ENCODE measurements at regions not wholly inside any gene's neighbourhood (a gene's known extent, or its start where the extent isn't known, plus 50 kb on each side); places are given as distances from the start of the nearest gene placed in this dataset.

GRCh38 chr9:1284727-1285126 lies 234.6 kb downstream of the DMRT2 start:
- Histone ChIP-seq H3K36me3 (ENCODE audit: control insufficient read depth, insufficient read depth, low read length) (no peaks in the 10 kb centered on the region), H3K4me3 (ENCODE audit: extremely low read depth, insufficient read depth, low read length, poor library complexity, severe bottlenecking) (no peak overlapping the region), H3K9me3 (ENCODE audit: control insufficient read depth, low read length) (no peaks in the 10 kb centered on the region), H3K27ac (ENCODE audit: low read depth, low read length, severe bottlenecking) (no peak overlapping the region), H3K4me1 (ENCODE audit: control insufficient read depth, insufficient read depth, low read length, poor library complexity, severe bottlenecking) (no peaks in the 10 kb centered on the region)
- 75% methylated on average over 1 of the region's 2 CpGs; no CpG with 5 or more reads in 1 of the 2 experiments for WGBS, 2 experiments (ENCODE audit: insufficient coverage in 2 of 2)

DNA sequence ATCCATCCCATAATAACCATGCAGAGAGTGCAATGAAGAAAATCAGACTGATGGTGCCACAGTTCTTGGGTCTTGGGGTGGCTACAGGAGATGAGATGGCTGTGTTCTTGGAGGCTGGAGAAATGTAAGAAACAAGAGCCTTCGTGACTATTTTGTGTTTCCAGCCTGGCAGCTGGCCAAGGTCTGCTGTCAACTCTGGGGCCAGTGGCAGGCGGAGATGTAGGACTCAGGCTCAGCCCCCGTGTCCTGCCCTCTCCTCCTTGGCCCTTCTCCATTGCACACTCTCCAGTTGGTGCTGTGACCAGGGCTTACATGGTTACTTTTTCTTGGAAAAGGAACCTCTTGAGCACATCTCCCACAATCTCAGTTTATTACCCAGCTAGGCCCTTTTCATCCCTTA lies 235.4 kb downstream of the DMRT2 start:
- WGBS, 2 experiments (ENCODE audit: insufficient coverage in 2 of 2): 83 to 92% methylated on average over 3 of the region's 3 CpGs
- no peaks in the 10 kb centered on the region for H3K9me3 ChIP-seq (ENCODE audit: control insufficient read depth, low read length)
- H3K4me3 ChIP-seq (ENCODE audit: extremely low read depth, insufficient read depth, low read length, poor library complexity, severe bottlenecking): no peak overlapping the region
- H3K27ac ChIP-seq (ENCODE audit: low read depth, low read length, severe bottlenecking): no peak overlapping the region
- H3K36me3 ChIP-seq (ENCODE audit: control insufficient read depth, insufficient read depth, low read length): no peaks in the 10 kb centered on the region
- H3K4me1 ChIP-seq (ENCODE audit: control insufficient read depth, insufficient read depth, low read length, poor library complexity, severe bottlenecking): no peaks in the 10 kb centered on the region

DNA sequence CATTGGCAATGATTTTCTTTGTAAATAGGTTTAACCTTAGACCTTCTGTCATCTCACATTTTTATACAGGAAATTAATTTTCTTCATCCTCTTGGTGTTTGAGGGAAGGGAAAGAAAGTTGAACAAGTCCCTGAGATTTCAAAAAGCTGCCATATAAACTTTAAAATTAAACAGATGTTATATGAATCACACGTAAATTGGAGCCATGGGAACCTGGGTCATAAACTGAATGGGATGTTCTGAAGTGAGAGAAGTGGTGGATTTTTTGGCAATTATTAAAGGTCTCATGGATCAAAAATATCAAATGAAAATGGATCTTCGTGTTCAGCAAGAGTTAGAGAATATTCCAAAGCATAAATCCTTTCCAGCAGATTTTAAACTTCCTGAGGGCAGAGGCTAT lies 242.2 kb downstream of the DMRT2 start:
- Histone ChIP-seq H3K4me3 (ENCODE audit: extremely low read depth, insufficient read depth, low read length, poor library complexity, severe bottlenecking) (no peak overlapping the region), H3K36me3 (ENCODE audit: control insufficient read depth, insufficient read depth, low read length) (no peaks in the 10 kb centered on the region), H3K4me1 (ENCODE audit: control insufficient read depth, insufficient read depth, low read length, poor library complexity, severe bottlenecking) (no peaks in the 10 kb centered on the region), H3K27ac (ENCODE audit: low read depth, low read length, severe bottlenecking) (no peak overlapping the region), H3K9me3 (ENCODE audit: control insufficient read depth, low read length) (no peaks in the 10 kb centered on the region)
- 83 to 100% methylated on average over 1 of the region's 2 CpGs for WGBS, 2 experiments (ENCODE audit: insufficient coverage in 2 of 2)

GRCh38 chr9:1294641-1295258 lies 244.6 kb downstream of the DMRT2 start:
- 94 to 100% methylated on average over 1 to 3 of the region's 3 CpGs for WGBS, 2 experiments (ENCODE audit: insufficient coverage in 2 of 2)
- Histone ChIP-seq H3K36me3 (ENCODE audit: control insufficient read depth, insufficient read depth, low read length) (no peaks in the 10 kb centered on the region), H3K4me3 (ENCODE audit: extremely low read depth, insufficient read depth, low read length, poor library complexity, severe bottlenecking) (no peak overlapping the region), H3K9me3 (ENCODE audit: control insufficient read depth, low read length) (no peaks in the 10 kb centered on the region), H3K4me1 (ENCODE audit: control insufficient read depth, insufficient read depth, low read length, poor library complexity, severe bottlenecking) (no peaks in the 10 kb centered on the region), H3K27ac (ENCODE audit: low read depth, low read length, severe bottlenecking) (no peak overlapping the region)

DNA sequence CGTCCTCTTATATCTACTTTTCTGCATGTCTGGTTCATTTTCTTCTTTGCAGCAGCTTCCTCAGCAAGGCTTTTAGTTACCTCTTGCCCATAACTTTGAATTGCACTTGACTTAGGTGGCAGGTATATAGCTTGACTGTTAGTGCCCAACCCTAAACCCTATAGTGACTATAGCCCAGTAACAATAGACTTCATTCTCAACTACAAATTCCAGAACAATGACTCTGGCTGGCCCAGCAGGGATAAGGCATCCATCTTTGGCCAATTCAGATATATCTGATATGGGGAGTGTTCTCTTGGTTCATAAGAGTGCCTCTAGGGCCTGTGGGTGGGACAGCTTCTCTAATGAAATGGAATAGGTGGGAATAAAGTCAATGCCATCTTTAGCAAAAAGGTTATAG lies 246.2 kb downstream of the DMRT2 start:
- Histone ChIP-seq H3K4me1 (ENCODE audit: control insufficient read depth, insufficient read depth, low read length, poor library complexity, severe bottlenecking) (no peaks in the 10 kb centered on the region), H3K27ac (ENCODE audit: low read depth, low read length, severe bottlenecking) (no peak overlapping the region), H3K4me3 (ENCODE audit: extremely low read depth, insufficient read depth, low read length, poor library complexity, severe bottlenecking) (no peak overlapping the region), H3K9me3 (ENCODE audit: control insufficient read depth, low read length) (no peaks in the 10 kb centered on the region), H3K36me3 (ENCODE audit: control insufficient read depth, insufficient read depth, low read length) (no peaks in the 10 kb centered on the region)
- WGBS, 2 experiments (ENCODE audit: insufficient coverage in 2 of 2): 80% methylated on average over 1 of the region's 1 CpG; no CpG with 5 or more reads in 1 of the 2 experiments

DNA sequence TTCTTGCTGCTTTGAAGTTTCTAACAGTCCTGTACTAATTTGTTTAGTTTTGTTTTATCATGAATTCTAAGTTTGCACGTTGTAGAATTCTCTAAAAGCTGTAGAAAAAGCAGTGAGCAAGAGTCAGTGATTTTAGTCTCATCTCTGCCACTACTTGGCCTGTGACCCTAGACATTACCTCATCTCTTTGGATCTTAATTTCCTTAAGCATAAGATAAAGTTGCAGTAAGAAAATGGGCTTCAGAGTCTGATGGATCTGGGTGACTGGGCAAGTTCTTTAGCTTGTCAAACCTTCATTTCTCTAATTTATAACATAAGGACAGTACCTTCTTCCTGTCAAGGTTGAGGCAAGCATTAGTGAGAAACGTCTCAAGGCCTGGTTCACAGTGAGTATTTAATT lies 247.9 kb downstream of the DMRT2 start:
- no peak overlapping the region for H3K27ac ChIP-seq (ENCODE audit: low read depth, low read length, severe bottlenecking)
- WGBS, 2 experiments (ENCODE audit: insufficient coverage in 2 of 2): 58% methylated on average over 1 of the region's 2 CpGs; no CpG with 5 or more reads in 1 of the 2 experiments
- no peaks in the 10 kb centered on the region for H3K4me1 ChIP-seq (ENCODE audit: control insufficient read depth, insufficient read depth, low read length, poor library complexity, severe bottlenecking)
- no peaks in the 10 kb centered on the region for H3K36me3 ChIP-seq (ENCODE audit: control insufficient read depth, insufficient read depth, low read length)
- no peak overlapping the region for H3K4me3 ChIP-seq (ENCODE audit: extremely low read depth, insufficient read depth, low read length, poor library complexity, severe bottlenecking)
- H3K9me3 ChIP-seq (ENCODE audit: control insufficient read depth, low read length): no peaks in the 10 kb centered on the region

DNA sequence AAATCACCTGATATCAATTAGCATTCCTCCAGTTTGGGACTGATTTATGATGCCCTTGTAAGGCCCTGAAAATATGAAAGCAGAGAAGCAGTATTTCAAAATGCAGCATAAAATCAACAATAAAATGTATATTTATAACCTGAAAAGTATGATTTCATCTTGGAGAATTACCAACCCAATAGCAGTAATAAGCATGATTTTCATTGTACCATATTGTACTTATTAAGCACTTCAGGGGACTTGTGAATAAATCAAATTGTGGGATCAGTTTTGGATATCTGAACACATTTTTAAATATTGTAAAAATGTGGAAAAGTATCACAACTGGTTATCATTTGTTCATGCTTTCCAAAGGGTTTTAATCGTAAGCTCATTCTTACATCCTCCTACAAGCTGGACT lies 250.8 kb downstream of the DMRT2 start:
- Histone ChIP-seq H3K27ac (ENCODE audit: low read depth, low read length, severe bottlenecking) (no peak overlapping the region), H3K4me3 (ENCODE audit: extremely low read depth, insufficient read depth, low read length, poor library complexity, severe bottlenecking) (no peak overlapping the region), H3K4me1 (ENCODE audit: control insufficient read depth, insufficient read depth, low read length, poor library complexity, severe bottlenecking) (no peaks in the 10 kb centered on the region), H3K9me3 (ENCODE audit: control insufficient read depth, low read length) (no peaks in the 10 kb centered on the region), H3K36me3 (ENCODE audit: control insufficient read depth, insufficient read depth, low read length) (no peaks in the 10 kb centered on the region)
- WGBS, 2 experiments (ENCODE audit: insufficient coverage in 2 of 2): no CpG with 5 or more reads among the region's 1 CpG

GRCh38 chr9:1303932-1304331 lies 253.8 kb downstream of the DMRT2 start:
- no peak overlapping the region for H3K4me3 ChIP-seq (ENCODE audit: extremely low read depth, insufficient read depth, low read length, poor library complexity, severe bottlenecking)
- no peaks in the 10 kb centered on the region for H3K4me1 ChIP-seq (ENCODE audit: control insufficient read depth, insufficient read depth, low read length, poor library complexity, severe bottlenecking)
- H3K9me3 ChIP-seq (ENCODE audit: control insufficient read depth, low read length): no peaks in the 10 kb centered on the region
- no peaks in the 10 kb centered on the region for H3K36me3 ChIP-seq (ENCODE audit: control insufficient read depth, insufficient read depth, low read length)
- no peak overlapping the region for H3K27ac ChIP-seq (ENCODE audit: low read depth, low read length, severe bottlenecking)
- 93% methylated on average over 2 of the region's 3 CpGs for WGBS, 2 experiments (ENCODE audit: insufficient coverage in 2 of 2)

GRCh38 chr9:1311462-1312042 lies 261.4 kb downstream of the DMRT2 start:
- Histone ChIP-seq H3K4me1 (ENCODE audit: control insufficient read depth, insufficient read depth, low read length, poor library complexity, severe bottlenecking) (no peaks in the 10 kb centered on the region), H3K27ac (ENCODE audit: low read depth, low read length, severe bottlenecking) (no peak overlapping the region)
- 75 to 100% methylated on average over 1 to 2 of the region's 2 CpGs for WGBS, 2 experiments (ENCODE audit: insufficient coverage in 2 of 2)

DNA sequence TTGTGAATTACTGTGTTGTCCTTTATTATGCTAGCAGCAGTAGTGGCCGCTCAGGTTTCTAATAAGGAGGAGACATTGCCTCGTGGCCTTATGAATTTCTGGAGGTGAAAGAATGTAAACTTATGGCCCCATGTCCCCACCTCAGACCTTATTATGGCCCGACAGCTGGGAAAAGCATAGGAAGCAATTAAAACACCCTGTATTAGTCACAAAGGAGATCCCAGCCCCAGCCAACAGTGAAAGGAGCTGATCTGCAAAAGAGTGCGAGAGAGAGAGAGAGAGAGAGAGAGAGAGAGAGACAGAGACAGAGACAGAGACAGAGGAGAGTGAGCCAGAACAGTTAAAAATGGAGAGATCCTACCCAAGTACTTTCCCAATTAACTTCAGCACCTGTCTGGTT lies 269.3 kb downstream of the DMRT2 start:
- H3K4me1 ChIP-seq (ENCODE audit: control insufficient read depth, insufficient read depth, low read length, poor library complexity, severe bottlenecking): no peaks in the 10 kb centered on the region
- 83 to 100% methylated on average over 1 of the region's 4 CpGs for WGBS, 2 experiments (ENCODE audit: insufficient coverage in 2 of 2)
- H3K4me3 ChIP-seq (ENCODE audit: extremely low read depth, insufficient read depth, low read length, poor library complexity, severe bottlenecking): no peak overlapping the region
- H3K36me3 ChIP-seq (ENCODE audit: control insufficient read depth, insufficient read depth, low read length): no peaks in the 10 kb centered on the region
- H3K27ac ChIP-seq (ENCODE audit: low read depth, low read length, severe bottlenecking): no peak overlapping the region
- no peaks in the 10 kb centered on the region for H3K9me3 ChIP-seq (ENCODE audit: control insufficient read depth, low read length)

More at GRCh38 chr9:1311462-1312042, 261.4 kb downstream of the DMRT2 start:
- H3K9me3 ChIP-seq (ENCODE audit: control insufficient read depth, low read length): no peaks in the 10 kb centered on the region
- H3K36me3 ChIP-seq (ENCODE audit: control insufficient read depth, insufficient read depth, low read length): no peaks in the 10 kb centered on the region
- H3K4me3 ChIP-seq (ENCODE audit: extremely low read depth, insufficient read depth, low read length, poor library complexity, severe bottlenecking): no peak overlapping the region

DNA sequence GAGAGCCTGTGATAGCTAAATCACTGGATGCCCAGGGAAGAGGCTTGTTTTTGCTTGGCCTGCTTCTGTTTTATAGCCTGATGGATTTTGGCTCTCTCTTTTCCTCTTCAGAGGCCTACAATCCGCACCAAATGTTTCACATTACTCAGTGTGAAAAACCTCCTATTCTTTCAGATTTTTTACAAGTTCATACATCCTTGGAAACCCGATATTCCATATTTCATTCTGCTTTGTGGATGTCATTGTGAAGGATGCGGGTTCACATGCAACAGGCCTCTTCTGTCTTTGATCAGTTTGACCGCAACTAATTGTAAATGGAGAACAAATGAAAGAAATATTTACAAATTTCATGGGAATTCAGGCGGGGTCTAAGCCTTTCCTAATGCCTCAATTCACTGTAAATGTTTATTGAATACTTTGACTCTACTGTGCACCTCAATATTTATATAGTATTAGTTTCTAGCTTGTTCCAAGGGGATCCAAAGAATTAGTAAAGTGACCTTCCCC lies 269.9 kb downstream of the DMRT2 start:
- 86% methylated on average over 1 of the region's 5 CpGs; no CpG with 5 or more reads in 1 of the 2 experiments for WGBS, 2 experiments (ENCODE audit: insufficient coverage in 2 of 2)
- Histone ChIP-seq H3K9me3 (ENCODE audit: control insufficient read depth, low read length) (no peaks in the 10 kb centered on the region), H3K4me1 (ENCODE audit: control insufficient read depth, insufficient read depth, low read length, poor library complexity, severe bottlenecking) (no peaks in the 10 kb centered on the region), H3K36me3 (ENCODE audit: control insufficient read depth, insufficient read depth, low read length) (no peaks in the 10 kb centered on the region), H3K27ac (ENCODE audit: low read depth, low read length, severe bottlenecking) (no peak overlapping the region), H3K4me3 (ENCODE audit: extremely low read depth, insufficient read depth, low read length, poor library complexity, severe bottlenecking) (no peak overlapping the region)

Measured in mesodermal cell (in vitro differentiated cells).